SJCRH30 (cell line): ENCODE measurements at regions not wholly inside any gene's neighbourhood (a gene's known extent, or its start where the extent isn't known, plus 50 kb on each side); places are given as distances from the start of the nearest gene placed in this dataset.
"Not testable (repeated sequence)": the region's sequence is repeated elsewhere in the genome, so short reads cannot be mapped to it uniquely, and the experiment has no call there.

Source experiments
- DNase-seq, 2 experiments: peaks; one replicate each; pipeline ENCODE4 v3.0.0-alpha.2; 2015 to 2020
- H3K27ac ChIP-seq: fragments of 250-450 bp; sonication (Bioruptor Pico); 2 replicates; pipeline ENCODE4 v1.5.1; 2020; ENCODE audit warnings: mild to moderate bottlenecking, moderate library complexity
- H3K27me3 ChIP-seq: fragments of 250-450 bp; sonication (Bioruptor Pico); 2 replicates; pipeline ENCODE4 v1.5.1; 2020; ENCODE audit warnings: mild to moderate bottlenecking, moderate library complexity
- H3K36me3 ChIP-seq: fragments of 250-450 bp; sonication (Bioruptor Pico); 2 replicates; pipeline ENCODE4 v1.5.1; 2020; ENCODE audit warnings: mild to moderate bottlenecking, moderate library complexity
- H3K4me1 ChIP-seq: fragments of 250-450 bp; sonication (Bioruptor Pico); 2 replicates; pipeline ENCODE4 v1.5.1; 2020; ENCODE audit warnings: mild to moderate bottlenecking, moderate library complexity
- H3K4me3 ChIP-seq: fragments of 250-450 bp; sonication (Bioruptor Pico); 2 replicates; pipeline ENCODE4 v1.5.1; 2020; ENCODE audit warnings: mild to moderate bottlenecking, moderate library complexity
- H3K9me3 ChIP-seq: fragments of 250-450 bp; sonication (Bioruptor Pico); replicated peaks from 2 replicates; pipeline ENCODE4 v1.5.1; 2020; ENCODE audit warnings: mild to moderate bottlenecking, moderate library complexity

GRCh38 chr16:5932906-5933305 lies 835.3 kb upstream of the EEF2KMT start:
- no peak for DNase-seq
- Histone ChIP-seq H3K4me3 (no peak overlapping the region), H3K9me3 (no peaks in the 10 kb centered on the region), H3K36me3 (no peaks in the 10 kb centered on the region), H3K27ac (no peak overlapping the region), H3K27me3 (no peaks in the 10 kb centered on the region), H3K4me1 (no peaks in the 10 kb centered on the region)

GRCh38 chr16:5928476-5929065 lies 831.0 kb upstream of the EEF2KMT start:
- no peak overlapping the region for H3K4me3 ChIP-seq
- no peaks in the 10 kb centered on the region for H3K27me3 ChIP-seq
- no peak overlapping the region for H3K27ac ChIP-seq
- H3K4me1 ChIP-seq, result no peaks in the 10 kb centered on the region
- DNase-seq, result no peak
- no peaks in the 10 kb centered on the region for H3K9me3 ChIP-seq
- no peaks in the 10 kb centered on the region for H3K36me3 ChIP-seq

- Histone ChIP-seq H3K4me1 (no peaks in the 10 kb centered on the region), H3K27ac (no peak overlapping the region), H3K36me3 (no peaks in the 10 kb centered on the region), H3K27me3 (no peaks in the 10 kb centered on the region), H3K4me3 (no peak overlapping the region), H3K9me3 (no peaks in the 10 kb centered on the region)
- DNase-seq, result no peak
Measured at GRCh38 chr16:5925850-5926249, 828.3 kb upstream of the EEF2KMT start.

GRCh38 chr16:5922686-5923085 lies 825.1 kb upstream of the EEF2KMT start:
- H3K27me3 ChIP-seq, result no peaks in the 10 kb centered on the region
- H3K36me3 ChIP-seq, result no peaks in the 10 kb centered on the region
- no peak overlapping the region for H3K4me3 ChIP-seq

GRCh38 chr16:5918567-5919130 lies 821.1 kb upstream of the EEF2KMT start:
- Histone ChIP-seq H3K4me3 (no peak overlapping the region), H3K27me3 (no peaks in the 10 kb centered on the region), H3K36me3 (no peaks in the 10 kb centered on the region), H3K4me1 (no peaks in the 10 kb centered on the region), H3K27ac (no peak overlapping the region), H3K9me3 (no peaks in the 10 kb centered on the region)
- peak in 1 of 2 experiments; percentile 6 for DNase-seq

More at GRCh38 chr16:5922686-5923085, 825.1 kb upstream of the EEF2KMT start:
- Histone ChIP-seq H3K9me3 (no peaks in the 10 kb centered on the region), H3K4me1 (no peaks in the 10 kb centered on the region), H3K27ac (no peak overlapping the region)
- DNase-seq, result no peak

- no peak overlapping the region for H3K4me3 ChIP-seq
- H3K27ac ChIP-seq, result no peak overlapping the region
- no peaks in the 10 kb centered on the region for H3K36me3 ChIP-seq
- H3K4me1 ChIP-seq, result no peaks in the 10 kb centered on the region
- no peaks in the 10 kb centered on the region for H3K27me3 ChIP-seq
- no peaks in the 10 kb centered on the region for H3K9me3 ChIP-seq
- no peak for DNase-seq
Measured at GRCh38 chr16:5917436-5918195, 820.0 kb upstream of the EEF2KMT start.

- H3K9me3 ChIP-seq, result no peaks in the 10 kb centered on the region
- DNase-seq, result no peak
- H3K27me3 ChIP-seq, result no peaks in the 10 kb centered on the region
- H3K27ac ChIP-seq, result no peak overlapping the region
- no peaks in the 10 kb centered on the region for H3K36me3 ChIP-seq
- H3K4me1 ChIP-seq, result no peaks in the 10 kb centered on the region
- no peak overlapping the region for H3K4me3 ChIP-seq
Measured at GRCh38 chr16:5916711-5917191, 819.2 kb upstream of the EEF2KMT start.

GRCh38 chr16:5911241-5911640 lies 813.6 kb upstream of the EEF2KMT start:
- Histone ChIP-seq H3K9me3 (no peaks in the 10 kb centered on the region), H3K27me3 (no peaks in the 10 kb centered on the region), H3K27ac (no peak overlapping the region), H3K36me3 (no peaks in the 10 kb centered on the region), H3K4me1 (no peaks in the 10 kb centered on the region), H3K4me3 (no peak overlapping the region)
- DNase-seq, result no peak

GRCh38 chr16:5909556-5909955 lies 812.0 kb upstream of the EEF2KMT start:
- H3K4me3 ChIP-seq, H3K27me3 ChIP-seq, H3K9me3 ChIP-seq, H3K4me1 ChIP-seq, DNase-seq, H3K36me3 ChIP-seq, H3K27ac ChIP-seq: not testable (repeated sequence)

GRCh38 chr16:5907544-5907943 lies 809.9 kb upstream of the EEF2KMT start:
- Histone ChIP-seq H3K4me3 (no peak overlapping the region), H3K36me3 (no peaks in the 10 kb centered on the region), H3K4me1 (no peaks in the 10 kb centered on the region), H3K9me3 (no peaks in the 10 kb centered on the region), H3K27ac (no peak overlapping the region), H3K27me3 (no peaks in the 10 kb centered on the region)
- DNase-seq, result no peak

- Histone ChIP-seq H3K4me1 (no peaks in the 10 kb centered on the region), H3K27ac (no peak overlapping the region), H3K36me3 (no peaks in the 10 kb centered on the region), H3K27me3 (no peaks in the 10 kb centered on the region), H3K4me3 (no peak overlapping the region), H3K9me3 (no peaks in the 10 kb centered on the region)
- no peak for DNase-seq
Measured at GRCh38 chr16:5906351-5906750, 808.8 kb upstream of the EEF2KMT start.

GRCh38 chr16:5905935-5906334 lies 808.3 kb upstream of the EEF2KMT start:
- Histone ChIP-seq H3K4me1 (no peaks in the 10 kb centered on the region), H3K27ac (no peak overlapping the region), H3K4me3 (no peak overlapping the region), H3K9me3 (no peaks in the 10 kb centered on the region), H3K27me3 (no peaks in the 10 kb centered on the region), H3K36me3 (no peaks in the 10 kb centered on the region)
- no peak for DNase-seq

GRCh38 chr16:5903832-5904231 lies 806.2 kb upstream of the EEF2KMT start:
- Histone ChIP-seq H3K9me3 (no peaks in the 10 kb centered on the region), H3K27me3 (no peaks in the 10 kb centered on the region), H3K4me1 (no peaks in the 10 kb centered on the region), H3K4me3 (no peak overlapping the region), H3K36me3 (no peaks in the 10 kb centered on the region), H3K27ac (no peak overlapping the region)
- DNase-seq, result no peak

GRCh38 chr16:5903153-5903552 lies 805.6 kb upstream of the EEF2KMT start:
- no peaks in the 10 kb centered on the region for H3K9me3 ChIP-seq
- no peak overlapping the region for H3K27ac ChIP-seq
- no peak for DNase-seq
- no peaks in the 10 kb centered on the region for H3K36me3 ChIP-seq
- H3K4me3 ChIP-seq, result no peak overlapping the region
- H3K27me3 ChIP-seq, result no peaks in the 10 kb centered on the region
- H3K4me1 ChIP-seq, result no peaks in the 10 kb centered on the region

- Histone ChIP-seq H3K9me3 (no peaks in the 10 kb centered on the region), H3K27me3 (no peaks in the 10 kb centered on the region), H3K4me1 (no peaks in the 10 kb centered on the region), H3K27ac (no peak overlapping the region), H3K36me3 (no peaks in the 10 kb centered on the region), H3K4me3 (no peak overlapping the region)
- DNase-seq, result no peak
Measured at GRCh38 chr16:5900046-5900445, 802.5 kb upstream of the EEF2KMT start.
